ENCODE measurements at regions not wholly inside any gene's neighbourhood (a gene's known extent, or its start where the extent isn't known, plus 50 kb on each side); places are given as distances from the start of the nearest gene placed in this dataset.

GRCh38 chr12:45490232-45490881 lies 239.1 kb upstream of the ARID2 start:
- no peak for TF ChIP-seq CTCF (IDR thresholded peaks at IDR 0.05)
- ATAC-seq (ENCODE audit: low FRiP score) (no peak), DNase-seq (ENCODE audit: low spot score) (no peak)

GRCh38 chr12:45494279-45494678 lies 235.2 kb upstream of the ARID2 start:
- no peak for DNase-seq (ENCODE audit: low spot score)
- TF ChIP-seq CTCF (IDR thresholded peaks at IDR 0.05), result no peak
- ATAC-seq (ENCODE audit: low FRiP score), result no peak

- no peak for TF ChIP-seq CTCF (IDR thresholded peaks at IDR 0.05)
- ATAC-seq (ENCODE audit: low FRiP score), result no peak
- DNase-seq (ENCODE audit: low spot score), result no peak
Measured at GRCh38 chr12:45498645-45499044, 230.9 kb upstream of the ARID2 start.

GRCh38 chr12:45502481-45503128 lies 226.9 kb upstream of the ARID2 start:
- ATAC-seq (ENCODE audit: low FRiP score), result no peak
- no peak for DNase-seq (ENCODE audit: low spot score)
- TF ChIP-seq CTCF (IDR thresholded peaks at IDR 0.05), result no peak

GRCh38 chr12:45503899-45504298 lies 225.6 kb upstream of the ARID2 start:
- ATAC-seq (ENCODE audit: low FRiP score) (no peak), DNase-seq (ENCODE audit: low spot score) (no peak)
- TF ChIP-seq CTCF (IDR thresholded peaks at IDR 0.05), result no peak

DNA sequence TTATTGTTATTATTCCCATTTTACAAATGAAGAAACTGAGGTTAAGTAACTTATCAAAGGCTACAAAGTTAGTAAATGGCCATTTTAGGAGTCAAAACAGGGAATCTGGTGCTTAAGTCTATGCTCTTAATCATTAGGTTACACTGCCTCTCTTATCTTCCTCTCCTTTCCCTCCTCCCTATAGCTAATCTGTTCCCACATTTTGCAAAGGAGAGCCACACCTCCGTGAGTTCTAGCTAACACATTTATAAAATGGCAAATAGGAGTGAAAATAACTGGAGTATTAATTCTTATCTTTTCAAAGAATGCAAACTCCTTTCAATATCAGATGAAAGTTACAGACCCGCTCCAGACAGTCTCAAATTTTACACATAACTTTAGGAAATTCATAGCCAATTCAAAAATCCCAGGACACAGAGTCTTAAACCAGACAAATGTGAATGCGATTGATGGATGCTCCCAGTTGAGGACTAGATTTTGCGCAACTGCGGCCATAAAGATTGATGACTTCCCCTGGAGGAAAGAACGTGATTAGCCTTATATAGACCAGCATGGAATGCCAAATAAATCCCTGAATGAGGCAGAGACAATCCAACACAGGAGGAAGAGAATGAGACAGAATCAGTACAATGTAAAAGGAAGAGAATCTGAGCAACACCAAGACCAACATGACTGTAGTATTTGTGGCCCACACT lies 225.0 kb upstream of the ARID2 start:
- peak; percentile 37 for ATAC-seq (ENCODE audit: low FRiP score)
- DNase-seq (ENCODE audit: low spot score), result no peak
- TF ChIP-seq CTCF (IDR thresholded peaks at IDR 0.05), result no peak

Data from omental fat pad (tissue), 3 donors.